ENCODE measurements at regions not wholly inside any gene's neighbourhood (a gene's known extent, or its start where the extent isn't known, plus 50 kb on each side); places are given as distances from the start of the nearest gene placed in this dataset.

DNA sequence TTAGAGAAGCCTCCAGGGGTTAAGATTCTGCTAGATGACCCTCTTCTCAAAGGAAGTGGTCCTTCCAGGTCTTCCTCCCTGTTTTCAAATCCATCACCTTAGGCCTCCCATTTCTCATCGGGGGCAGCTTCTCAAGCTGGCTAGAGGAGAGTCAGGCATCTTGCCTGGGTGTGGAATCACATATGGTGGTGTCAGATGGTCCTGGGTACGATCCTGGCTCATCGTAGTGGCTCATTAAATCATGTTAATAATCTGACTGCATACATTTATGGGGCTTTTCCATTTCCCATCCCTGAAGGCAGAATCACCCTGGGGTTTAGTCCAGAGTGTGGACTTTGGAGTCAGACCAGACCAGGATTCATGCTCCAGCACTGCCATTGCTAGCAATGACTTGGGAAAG lies 132.6 kb downstream of the RPS24 start:
- TF ChIP-seq, protein P1, sequence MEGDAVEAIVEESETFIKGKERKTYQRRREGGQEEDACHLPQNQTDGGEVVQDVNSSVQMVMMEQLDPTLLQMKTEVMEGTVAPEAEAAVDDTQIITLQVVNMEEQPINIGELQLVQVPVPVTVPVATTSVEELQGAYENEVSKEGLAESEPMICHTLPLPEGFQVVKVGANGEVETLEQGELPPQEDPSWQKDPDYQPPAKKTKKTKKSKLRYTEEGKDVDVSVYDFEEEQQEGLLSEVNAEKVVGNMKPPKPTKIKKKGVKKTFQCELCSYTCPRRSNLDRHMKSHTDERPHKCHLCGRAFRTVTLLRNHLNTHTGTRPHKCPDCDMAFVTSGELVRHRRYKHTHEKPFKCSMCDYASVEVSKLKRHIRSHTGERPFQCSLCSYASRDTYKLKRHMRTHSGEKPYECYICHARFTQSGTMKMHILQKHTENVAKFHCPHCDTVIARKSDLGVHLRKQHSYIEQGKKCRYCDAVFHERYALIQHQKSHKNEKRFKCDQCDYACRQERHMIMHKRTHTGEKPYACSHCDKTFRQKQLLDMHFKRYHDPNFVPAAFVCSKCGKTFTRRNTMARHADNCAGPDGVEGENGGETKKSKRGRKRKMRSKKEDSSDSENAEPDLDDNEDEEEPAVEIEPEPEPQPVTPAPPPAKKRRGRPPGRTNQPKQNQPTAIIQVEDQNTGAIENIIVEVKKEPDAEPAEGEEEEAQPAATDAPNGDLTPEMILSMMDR (IDR thresholded peaks at IDR 0.05) = no peak
- TF ChIP-seq POLR2A (IDR thresholded peaks at IDR 0.05) = no peak

All from thyroid gland (tissue), 4 donors.